ENCODE measurements at regions not wholly inside any gene's neighbourhood (a gene's known extent, or its start where the extent isn't known, plus 50 kb on each side); places are given as distances from the start of the nearest gene placed in this dataset.

GRCh38 chr11:8332196-8332595, 68.5 kb upstream of the LMO1 start:
- TF ChIP-seq CTCF (IDR thresholded peaks at IDR 0.05; ENCODE audit: extremely low read depth in 1 of 2, insufficient read depth in 1 of 2, low read depth in 1 of 2, low read length in 2 of 2) = no peak
- no peak for TF ChIP-seq MAX (IDR thresholded peaks at IDR 0.05; ENCODE audit: insufficient read depth, insufficient read length)
- TF ChIP-seq POLR2AphosphoS5 (IDR thresholded peaks at IDR 0.05; ENCODE audit: insufficient read depth, low read depth, low read length) = no peak
